Neuron (in vitro differentiated cells): ENCODE measurements at regions not wholly inside any gene's neighbourhood (a gene's known extent, or its start where the extent isn't known, plus 50 kb on each side); places are given as distances from the start of the nearest gene placed in this dataset.
"Not testable (repeated sequence)": the region's sequence is repeated elsewhere in the genome, so short reads cannot be mapped to it uniquely, and the experiment has no call there.

ENCODE experiments used
- H2AFZ ChIP-seq: one replicate; pipeline ENCODE4 v1.6.1; 2013; ENCODE audit warnings: low read depth, mild to moderate bottlenecking, inconsistent platforms, low read length, moderate library complexity
- H3K27me3 ChIP-seq: one replicate; pipeline ENCODE4 v1.6.1; 2013; ENCODE audit warnings: low read length; ENCODE audit not compliant: insufficient read depth
- H3K36me3 ChIP-seq: one replicate; pipeline ENCODE4 v1.6.1; 2013; ENCODE audit warnings: low read length; ENCODE audit not compliant: insufficient read depth
- H3K4me1 ChIP-seq: one replicate; pipeline ENCODE4 v1.6.1; 2013; ENCODE audit warnings: low read length; ENCODE audit not compliant: insufficient read depth
- H3K4me3 ChIP-seq: 2 replicates; pipeline ENCODE4 v1.5.1; 2013; ENCODE audit warnings: mild to moderate bottlenecking, low read length, moderate library complexity
- H3K9me3 ChIP-seq: one replicate; pipeline ENCODE4 v1.6.1; 2013; ENCODE audit warnings: low read length

DNA sequence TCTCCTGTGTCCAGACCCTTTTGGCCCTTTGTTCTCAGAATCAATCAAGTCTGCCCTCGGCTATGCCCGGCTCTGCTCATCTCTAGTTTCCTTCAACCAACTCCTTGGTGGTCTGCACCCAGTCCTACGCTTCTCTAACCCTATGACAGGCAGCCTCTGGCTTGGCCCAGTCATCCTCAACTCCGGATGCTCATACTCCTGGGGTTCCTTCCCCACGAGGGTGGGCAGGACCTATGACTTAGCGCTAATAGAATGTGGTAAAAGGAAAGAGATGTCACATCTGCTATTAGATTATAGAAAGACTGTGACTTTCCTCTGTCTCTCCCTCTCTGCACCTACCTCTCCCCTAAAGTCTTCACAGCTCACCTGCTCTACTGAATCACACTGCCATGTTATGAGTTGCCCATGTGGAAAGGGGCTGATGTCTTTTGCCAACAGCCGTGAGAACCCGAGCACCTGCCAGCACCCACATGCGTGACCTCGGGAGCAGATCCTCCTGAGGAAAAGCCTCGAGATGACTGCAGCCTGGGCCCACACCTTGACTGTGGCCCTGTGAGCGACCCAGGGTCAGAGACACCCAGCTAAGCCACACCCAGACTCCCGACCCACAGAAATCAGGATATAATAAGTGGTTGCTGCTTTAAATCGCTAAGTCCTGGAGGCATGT is 334.9 kb downstream of the GADD45G start:
- no peaks in the 10 kb centered on the region for H3K36me3 ChIP-seq
- no peak overlapping the region for H3K4me3 ChIP-seq
- no peak overlapping the region for H2AFZ ChIP-seq

DNA sequence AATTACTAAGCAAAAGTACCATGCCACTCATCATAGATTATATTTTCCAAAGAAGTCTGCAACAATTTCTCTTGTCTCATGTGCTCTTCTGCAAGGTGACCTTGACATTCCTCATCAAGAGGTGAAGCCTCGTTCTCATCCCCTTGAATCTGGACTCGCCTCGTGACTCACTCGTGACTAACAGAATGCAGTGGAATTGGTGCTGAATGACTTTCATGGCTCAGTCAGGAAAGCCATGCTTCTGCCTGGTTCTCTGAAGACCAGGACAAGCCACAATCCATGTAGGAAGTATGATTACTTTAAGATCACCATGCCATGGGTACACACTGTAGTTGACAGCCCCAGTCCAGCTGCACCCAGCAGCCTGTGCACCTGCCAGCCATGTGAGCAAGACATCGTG is 335.8 kb downstream of the GADD45G start:
- no peaks in the 10 kb centered on the region for H3K36me3 ChIP-seq
- no peak overlapping the region for H3K4me3 ChIP-seq
- H3K4me1 ChIP-seq, result no peaks in the 10 kb centered on the region
- H3K27me3 ChIP-seq, result peaks cover 5% of the 10 kb centered on the region
- H2AFZ ChIP-seq, result no peak overlapping the region
- H3K9me3 ChIP-seq, result no peaks in the 10 kb centered on the region

More for the DNA sequence above, 334.9 kb downstream of the GADD45G start:
- Histone ChIP-seq H3K9me3 (no peaks in the 10 kb centered on the region), H3K27me3 (peaks cover 9% of the 10 kb centered on the region), H3K4me1 (no peaks in the 10 kb centered on the region)

DNA sequence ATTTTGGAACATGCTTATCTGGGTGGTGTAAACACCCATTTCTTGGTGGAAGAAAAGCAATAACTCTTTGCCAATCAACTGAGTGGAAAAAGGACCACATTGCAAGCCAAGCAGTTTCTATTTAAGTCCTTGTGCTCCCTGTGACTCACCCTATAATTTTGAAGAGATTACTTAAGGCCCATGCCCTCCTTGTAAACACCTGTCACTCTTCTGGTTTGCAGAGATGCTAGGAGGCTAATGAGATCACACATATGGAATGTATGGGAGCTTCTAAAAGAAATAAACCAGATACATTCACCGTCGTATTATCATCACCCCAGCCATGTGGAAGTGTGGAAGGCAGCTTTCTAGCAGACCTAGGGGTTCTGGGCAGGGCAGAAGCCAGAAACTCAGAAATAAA is 337.1 kb downstream of the GADD45G start:
- H3K4me1 ChIP-seq, result no peaks in the 10 kb centered on the region
- no peaks in the 10 kb centered on the region for H3K36me3 ChIP-seq
- no peaks in the 10 kb centered on the region for H3K9me3 ChIP-seq
- H2AFZ ChIP-seq, result no peak overlapping the region
- peaks cover 5% of the 10 kb centered on the region for H3K27me3 ChIP-seq
- no peak overlapping the region for H3K4me3 ChIP-seq

DNA sequence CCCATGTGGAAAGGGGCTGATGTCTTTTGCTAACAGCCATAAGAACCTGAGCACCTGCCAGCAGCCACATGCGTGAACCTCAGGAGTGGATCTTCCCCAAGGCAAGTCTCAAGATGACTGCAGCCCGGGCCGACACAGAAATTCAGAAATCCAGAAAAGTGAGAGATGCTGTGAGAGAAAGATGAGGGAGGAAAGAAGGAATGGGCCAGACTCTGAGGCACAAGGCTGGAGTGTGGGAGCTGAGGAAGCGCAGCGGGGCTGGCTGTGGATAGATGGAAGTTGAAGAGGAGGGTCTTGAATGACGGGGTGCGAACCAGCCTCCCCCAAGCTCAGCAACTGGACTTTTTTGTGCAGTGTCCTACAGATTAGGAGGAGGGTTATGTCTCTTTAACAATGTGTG is 337.8 kb downstream of the GADD45G start:
- Histone ChIP-seq H3K27me3 (peaks cover 5% of the 10 kb centered on the region), H2AFZ (no peak overlapping the region), H3K9me3 (no peaks in the 10 kb centered on the region), H3K36me3 (no peaks in the 10 kb centered on the region), H3K4me3 (no peak overlapping the region), H3K4me1 (no peaks in the 10 kb centered on the region)

DNA sequence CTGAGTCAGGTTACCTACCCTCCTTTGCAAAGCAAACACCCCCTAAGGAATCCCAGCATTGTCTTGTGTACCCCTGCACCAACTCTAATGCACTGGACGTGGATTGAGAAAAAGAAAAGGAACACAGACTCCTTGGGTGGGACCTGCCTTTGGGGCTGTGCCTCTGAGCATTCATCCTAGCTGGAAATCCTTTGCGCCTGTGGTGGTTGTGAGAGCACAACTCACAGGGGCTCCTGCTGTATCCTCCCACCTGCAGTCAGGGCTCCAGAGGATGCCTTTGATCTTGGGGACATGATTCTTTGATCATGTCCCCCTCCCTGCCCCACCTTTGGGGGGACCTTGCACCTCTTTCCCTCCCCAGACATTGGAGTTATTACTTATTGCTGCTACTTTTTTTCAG is 338.5 kb downstream of the GADD45G start:
- Histone ChIP-seq H3K9me3 (no peaks in the 10 kb centered on the region), H3K4me1 (no peaks in the 10 kb centered on the region), H3K36me3 (no peaks in the 10 kb centered on the region), H3K4me3 (no peak overlapping the region), H2AFZ (no peak overlapping the region), H3K27me3 (peaks cover 5% of the 10 kb centered on the region)

DNA sequence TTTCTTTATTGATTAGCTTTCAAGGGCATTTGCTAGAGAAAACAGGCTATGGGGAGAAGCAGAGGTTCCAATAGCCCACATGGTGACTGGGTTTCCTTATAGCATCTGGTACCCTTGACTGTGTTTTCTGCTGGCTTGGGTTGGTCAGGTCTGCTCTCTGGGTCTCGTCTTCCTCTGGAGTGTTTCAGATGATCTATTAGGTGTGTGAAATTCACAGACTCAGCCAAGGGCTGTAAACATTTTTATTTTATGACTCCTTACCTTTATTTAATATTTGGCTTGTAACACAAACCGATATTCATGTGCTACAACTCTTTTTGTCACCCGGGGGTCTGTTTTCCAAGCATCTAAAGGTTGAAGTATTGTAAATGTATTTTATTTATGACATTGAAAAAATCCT is 338.9 kb downstream of the GADD45G start:
- H3K36me3 ChIP-seq, result no peaks in the 10 kb centered on the region
- no peak overlapping the region for H2AFZ ChIP-seq
- no peaks in the 10 kb centered on the region for H3K9me3 ChIP-seq
- H3K4me3 ChIP-seq, result no peak overlapping the region
- H3K27me3 ChIP-seq, result peaks cover 5% of the 10 kb centered on the region
- H3K4me1 ChIP-seq, result no peaks in the 10 kb centered on the region

DNA sequence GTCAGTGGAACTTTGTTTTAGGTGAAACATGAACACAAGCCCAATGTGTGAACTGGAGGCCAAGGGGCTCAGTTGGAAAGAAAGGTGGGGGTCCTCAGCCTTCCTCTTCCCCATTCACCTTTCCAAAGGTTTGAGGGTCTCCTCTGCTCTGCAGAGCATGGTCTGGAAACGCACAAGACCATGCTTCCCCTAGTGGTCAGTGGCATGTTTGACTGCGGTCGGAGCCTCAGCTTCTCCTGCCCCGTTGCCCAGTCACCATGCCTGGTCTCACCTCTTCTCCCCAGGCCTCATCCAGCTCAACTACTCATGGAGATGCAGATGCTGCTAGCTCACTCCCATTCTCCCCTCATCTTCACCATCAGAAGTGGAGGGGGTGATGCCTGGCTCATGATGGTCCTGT is 340.3 kb downstream of the GADD45G start:
- Histone ChIP-seq H3K4me1 (no peaks in the 10 kb centered on the region), H2AFZ (no peak overlapping the region), H3K9me3 (no peaks in the 10 kb centered on the region), H3K4me3 (no peak overlapping the region), H3K36me3 (no peaks in the 10 kb centered on the region), H3K27me3 (peaks cover 5% of the 10 kb centered on the region)

DNA sequence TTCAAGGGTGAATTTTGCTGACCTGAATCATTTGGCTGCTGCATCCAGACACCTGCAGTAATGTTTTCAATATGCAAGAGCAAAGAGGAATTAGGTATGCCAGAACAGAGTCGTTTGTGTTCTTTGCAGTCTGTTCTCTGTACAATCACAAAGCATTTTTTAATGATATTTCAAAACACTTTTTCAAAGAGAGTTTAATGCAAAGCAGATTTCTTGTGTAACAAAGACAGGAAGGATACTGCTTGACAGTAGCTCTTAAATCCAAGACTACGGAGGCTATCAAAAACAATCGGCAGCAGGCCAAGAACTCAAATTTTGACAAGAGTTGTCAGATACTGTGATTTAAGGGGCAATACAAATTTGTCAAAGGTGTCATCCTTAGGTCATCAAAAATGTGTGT is 341.9 kb downstream of the GADD45G start:
- Histone ChIP-seq H3K9me3 (no peaks in the 10 kb centered on the region), H3K4me1 (no peaks in the 10 kb centered on the region), H3K36me3 (no peaks in the 10 kb centered on the region), H2AFZ (no peak overlapping the region), H3K4me3 (no peak overlapping the region), H3K27me3 (peaks cover 5% of the 10 kb centered on the region)

DNA sequence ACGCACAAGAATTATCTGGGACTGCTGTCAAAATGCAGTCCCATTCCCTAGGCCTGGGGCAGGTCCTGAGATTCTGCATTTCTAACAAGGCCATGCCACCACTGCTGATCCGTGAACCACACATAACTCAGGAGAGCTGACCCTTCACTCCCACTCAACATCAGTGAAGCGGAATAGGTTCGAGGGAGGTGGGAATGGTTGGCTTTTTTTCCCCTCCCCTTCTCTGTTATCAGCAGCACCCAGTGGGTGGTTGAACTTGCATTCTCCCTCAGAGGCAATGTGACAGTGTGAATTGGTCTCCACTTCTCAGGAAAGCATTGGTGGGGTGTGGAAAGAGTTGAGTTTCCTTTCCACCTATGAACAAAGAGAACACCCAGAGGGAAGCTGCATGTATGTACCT is 344.3 kb downstream of the GADD45G start:
- H3K9me3 ChIP-seq, result no peaks in the 10 kb centered on the region
- no peak overlapping the region for H2AFZ ChIP-seq
- no peaks in the 10 kb centered on the region for H3K36me3 ChIP-seq
- no peaks in the 10 kb centered on the region for H3K4me1 ChIP-seq
- no peaks in the 10 kb centered on the region for H3K27me3 ChIP-seq
- no peak overlapping the region for H3K4me3 ChIP-seq

DNA sequence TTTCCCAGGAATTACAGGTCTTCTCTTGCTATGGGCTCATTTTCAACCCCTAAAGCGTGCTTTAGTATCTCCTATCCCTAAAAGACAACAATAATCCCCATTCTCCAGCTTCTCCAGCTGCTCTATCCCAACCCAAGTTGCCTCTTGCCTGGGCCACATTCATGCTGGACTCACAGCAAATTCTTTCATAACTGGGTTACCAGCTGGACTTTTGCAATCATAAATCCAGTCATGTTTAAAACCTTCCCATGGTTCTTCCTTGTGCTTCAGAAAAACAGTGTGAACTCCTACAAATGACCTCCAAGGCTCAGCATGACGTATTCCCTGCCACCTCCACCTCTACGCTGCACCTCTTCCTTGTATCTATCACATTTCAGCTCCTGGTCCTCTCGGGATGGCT is 346.9 kb downstream of the GADD45G start:
- Histone ChIP-seq H3K9me3 (no peaks in the 10 kb centered on the region), H3K36me3 (no peaks in the 10 kb centered on the region), H3K4me3 (no peak overlapping the region), H2AFZ (no peak overlapping the region), H3K4me1 (no peaks in the 10 kb centered on the region), H3K27me3 (no peaks in the 10 kb centered on the region)

DNA sequence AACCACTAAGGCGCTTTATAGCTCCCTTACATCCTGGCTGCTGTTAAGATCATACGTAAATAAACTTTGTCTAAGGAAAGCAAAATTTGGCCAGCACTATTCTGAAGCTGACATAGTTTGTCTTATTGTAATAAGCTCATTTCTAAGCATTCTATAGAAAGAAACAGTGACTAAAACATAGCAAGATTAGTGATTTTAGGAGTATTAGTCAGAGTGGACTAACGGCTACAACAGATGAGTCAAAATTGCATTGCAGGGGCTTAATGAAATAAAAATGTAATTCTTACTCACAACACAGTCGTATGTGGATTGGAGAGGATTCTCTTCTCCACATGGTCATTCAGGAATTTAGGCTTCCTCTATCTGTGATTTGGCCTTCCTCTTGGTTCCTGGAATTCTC is 347.6 kb downstream of the GADD45G start:
- Histone ChIP-seq H3K27me3 (no peaks in the 10 kb centered on the region), H3K4me1 (no peaks in the 10 kb centered on the region), H3K36me3 (no peaks in the 10 kb centered on the region), H3K9me3 (no peaks in the 10 kb centered on the region), H2AFZ (no peak overlapping the region), H3K4me3 (no peak overlapping the region)

DNA sequence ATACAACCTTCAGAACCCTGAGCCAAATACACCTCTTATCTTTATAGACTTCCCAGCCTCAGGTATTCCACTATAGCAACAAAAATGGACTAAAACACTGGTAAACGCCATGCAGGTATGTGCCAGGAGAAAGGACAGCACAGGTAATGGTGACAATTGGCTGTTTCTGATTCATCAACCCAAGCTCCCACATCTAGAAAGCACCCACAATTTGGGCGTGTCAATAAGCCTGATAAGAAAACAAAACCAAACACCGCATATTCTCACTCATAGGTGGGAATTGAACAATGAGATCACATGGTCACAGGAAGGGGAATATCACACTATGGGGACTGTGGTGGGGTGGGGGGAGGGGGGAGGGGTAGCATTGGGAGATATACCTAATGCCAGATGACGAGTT is 348.5 kb downstream of the GADD45G start:
- not testable (repeated sequence) for H3K27me3 ChIP-seq, H2AFZ ChIP-seq, H3K4me3 ChIP-seq, H3K9me3 ChIP-seq, H3K4me1 ChIP-seq, H3K36me3 ChIP-seq

DNA sequence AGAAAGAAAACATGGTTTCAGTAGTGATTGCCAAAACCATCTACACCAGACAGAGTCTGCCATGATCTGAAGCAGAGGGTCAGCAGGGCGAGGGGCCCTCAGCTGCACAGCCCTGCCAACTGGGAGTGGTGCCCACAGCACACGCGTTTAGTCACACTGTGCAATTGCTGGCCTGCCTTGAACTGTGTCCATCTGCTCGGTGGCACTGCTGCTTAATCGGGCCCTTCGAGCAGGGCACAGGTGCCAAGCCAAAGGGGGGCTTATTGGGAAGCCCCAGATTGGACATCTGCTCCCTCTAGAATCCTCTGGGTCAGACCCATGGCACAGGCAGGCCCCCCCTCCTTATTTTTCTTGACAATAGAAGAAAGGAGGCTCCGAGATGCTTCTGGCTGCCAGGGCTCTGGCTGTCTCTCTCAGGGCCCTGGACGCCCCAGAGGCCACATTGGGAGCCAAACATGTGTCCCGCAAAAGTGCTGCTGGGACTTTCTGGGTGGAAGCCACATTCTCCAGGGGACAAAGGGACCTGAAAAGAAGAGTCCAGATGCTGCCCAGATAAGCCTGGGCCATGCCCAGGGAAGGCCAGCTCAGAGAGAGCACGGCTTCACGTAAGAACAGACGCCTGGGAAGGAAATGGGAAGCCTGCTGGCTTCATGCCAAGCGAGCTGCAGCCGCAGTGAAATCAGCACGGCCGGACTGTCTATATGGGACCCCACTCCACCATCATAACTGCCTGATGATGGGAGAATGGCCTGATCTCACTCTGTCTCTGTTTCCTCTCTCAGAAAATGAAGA is 349.2 kb downstream of the GADD45G start:
- H3K27me3 ChIP-seq, result no peaks in the 10 kb centered on the region
- no peaks in the 10 kb centered on the region for H3K36me3 ChIP-seq
- no peak overlapping the region for H2AFZ ChIP-seq
- H3K4me3 ChIP-seq, result no peak overlapping the region
- H3K9me3 ChIP-seq, result no peaks in the 10 kb centered on the region
- no peaks in the 10 kb centered on the region for H3K4me1 ChIP-seq

DNA sequence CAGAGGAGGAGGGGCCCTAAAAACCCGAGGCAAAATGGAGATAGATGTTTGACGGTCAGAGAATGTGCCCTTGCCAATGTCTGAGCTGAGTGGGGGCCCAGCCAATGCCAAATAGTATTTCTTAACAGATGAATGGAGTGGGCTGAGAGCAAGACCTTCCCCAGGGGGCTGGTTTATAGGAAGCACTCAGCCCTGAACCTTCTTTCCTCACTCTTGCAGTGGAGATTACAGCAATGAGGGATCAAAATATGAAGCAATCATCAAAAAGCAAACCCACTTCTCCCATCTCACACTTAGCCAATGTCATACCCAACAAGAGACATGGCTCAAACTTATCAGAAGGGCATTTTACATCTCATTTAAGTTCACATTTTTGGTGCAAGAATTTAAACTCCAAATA is 350.3 kb downstream of the GADD45G start:
- no peaks in the 10 kb centered on the region for H3K36me3 ChIP-seq
- H3K4me3 ChIP-seq, result no peak overlapping the region
- H3K4me1 ChIP-seq, result no peaks in the 10 kb centered on the region
- no peak overlapping the region for H2AFZ ChIP-seq
- no peaks in the 10 kb centered on the region for H3K9me3 ChIP-seq
- no peaks in the 10 kb centered on the region for H3K27me3 ChIP-seq
